ENCODE measurements at regions not wholly inside any gene's neighbourhood (a gene's known extent, or its start where the extent isn't known, plus 50 kb on each side); places are given as distances from the start of the nearest gene placed in this dataset.

DNA sequence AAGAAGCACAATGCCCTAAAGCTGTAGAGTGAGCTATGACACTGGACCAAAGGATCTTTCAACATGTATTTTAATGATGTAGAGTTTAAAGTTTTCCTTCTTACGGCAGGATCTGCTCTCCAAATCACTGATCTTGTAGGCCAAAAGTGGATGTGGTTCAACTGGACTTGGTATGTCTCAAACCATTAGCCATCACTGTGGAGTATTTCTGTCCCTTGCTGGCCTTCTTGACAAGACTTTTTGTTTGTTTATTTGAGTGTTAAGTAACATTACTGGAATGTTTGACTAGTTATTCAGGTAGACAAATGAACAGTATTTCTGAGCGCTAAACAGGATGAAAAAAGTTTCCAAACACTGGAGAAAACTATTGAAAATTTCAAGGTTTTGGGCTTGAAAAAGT is 472.7 kb upstream of the CFAP20DC start:
- WGBS, 4 donors: 82 to 94% (median 86%) methylated on average over 2 of the region's 2 CpGs
- TF ChIP-seq, protein P1, sequence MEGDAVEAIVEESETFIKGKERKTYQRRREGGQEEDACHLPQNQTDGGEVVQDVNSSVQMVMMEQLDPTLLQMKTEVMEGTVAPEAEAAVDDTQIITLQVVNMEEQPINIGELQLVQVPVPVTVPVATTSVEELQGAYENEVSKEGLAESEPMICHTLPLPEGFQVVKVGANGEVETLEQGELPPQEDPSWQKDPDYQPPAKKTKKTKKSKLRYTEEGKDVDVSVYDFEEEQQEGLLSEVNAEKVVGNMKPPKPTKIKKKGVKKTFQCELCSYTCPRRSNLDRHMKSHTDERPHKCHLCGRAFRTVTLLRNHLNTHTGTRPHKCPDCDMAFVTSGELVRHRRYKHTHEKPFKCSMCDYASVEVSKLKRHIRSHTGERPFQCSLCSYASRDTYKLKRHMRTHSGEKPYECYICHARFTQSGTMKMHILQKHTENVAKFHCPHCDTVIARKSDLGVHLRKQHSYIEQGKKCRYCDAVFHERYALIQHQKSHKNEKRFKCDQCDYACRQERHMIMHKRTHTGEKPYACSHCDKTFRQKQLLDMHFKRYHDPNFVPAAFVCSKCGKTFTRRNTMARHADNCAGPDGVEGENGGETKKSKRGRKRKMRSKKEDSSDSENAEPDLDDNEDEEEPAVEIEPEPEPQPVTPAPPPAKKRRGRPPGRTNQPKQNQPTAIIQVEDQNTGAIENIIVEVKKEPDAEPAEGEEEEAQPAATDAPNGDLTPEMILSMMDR (IDR thresholded peaks at IDR 0.05): no peak
- no peak for TF ChIP-seq POLR2A (IDR thresholded peaks at IDR 0.05)
- no peaks in the 10 kb centered on the region for H3K9me3 ChIP-seq (replicated peaks in 1 of 3)
- intact Hi-C loops (cut with DNase I): no loop called here
- DNase-seq: no peak
- no peaks in the 10 kb centered on the region for H3K36me3 ChIP-seq (replicated peaks in 1 of 2)
- no peaks in the 10 kb centered on the region for H3K27me3 ChIP-seq
- no peak overlapping the region for H3K27ac ChIP-seq
- no peaks in the 10 kb centered on the region for H3K4me1 ChIP-seq (replicated peaks in 1 of 2)
- no peak overlapping the region for H3K4me3 ChIP-seq

DNA sequence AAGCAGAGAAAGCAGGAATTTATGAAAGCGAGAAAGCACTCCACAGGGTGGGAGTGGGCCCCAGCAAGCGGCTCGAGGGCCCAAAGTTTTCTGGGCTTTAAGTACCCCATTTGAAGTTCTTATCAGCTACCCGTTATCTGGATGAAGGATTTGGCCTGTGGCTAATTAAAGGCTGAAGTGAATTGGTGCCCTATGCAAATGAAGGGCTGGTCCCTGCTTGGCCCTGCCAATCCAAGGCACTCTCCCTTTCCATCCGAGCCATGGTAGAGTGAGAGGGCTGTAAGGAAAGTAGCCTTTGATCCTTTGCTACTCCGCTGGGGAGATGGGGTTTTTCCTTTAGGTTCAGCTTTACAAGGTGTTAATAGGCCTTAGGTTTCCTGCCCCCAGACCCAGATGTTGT is 469.3 kb upstream of the CFAP20DC start:
- Histone ChIP-seq H3K27ac (no peak overlapping the region), H3K9me3 (replicated peaks in 1 of 3) (no peaks in the 10 kb centered on the region), H3K36me3 (replicated peaks in 1 of 2) (no peaks in the 10 kb centered on the region), H3K4me1 (replicated peaks in 1 of 2) (no peaks in the 10 kb centered on the region), H3K4me3 (no peak overlapping the region), H3K27me3 (no peaks in the 10 kb centered on the region)
- intact Hi-C loops (cut with DNase I): no loop called here
- DNase-seq: no peak
- no peak for TF ChIP-seq POLR2A (IDR thresholded peaks at IDR 0.05)
- TF ChIP-seq, protein P1 (IDR thresholded peaks at IDR 0.05): no peak
- 83 to 91% (median 84%) methylated on average over 6 of the region's 6 CpGs for WGBS, 4 donors

DNA sequence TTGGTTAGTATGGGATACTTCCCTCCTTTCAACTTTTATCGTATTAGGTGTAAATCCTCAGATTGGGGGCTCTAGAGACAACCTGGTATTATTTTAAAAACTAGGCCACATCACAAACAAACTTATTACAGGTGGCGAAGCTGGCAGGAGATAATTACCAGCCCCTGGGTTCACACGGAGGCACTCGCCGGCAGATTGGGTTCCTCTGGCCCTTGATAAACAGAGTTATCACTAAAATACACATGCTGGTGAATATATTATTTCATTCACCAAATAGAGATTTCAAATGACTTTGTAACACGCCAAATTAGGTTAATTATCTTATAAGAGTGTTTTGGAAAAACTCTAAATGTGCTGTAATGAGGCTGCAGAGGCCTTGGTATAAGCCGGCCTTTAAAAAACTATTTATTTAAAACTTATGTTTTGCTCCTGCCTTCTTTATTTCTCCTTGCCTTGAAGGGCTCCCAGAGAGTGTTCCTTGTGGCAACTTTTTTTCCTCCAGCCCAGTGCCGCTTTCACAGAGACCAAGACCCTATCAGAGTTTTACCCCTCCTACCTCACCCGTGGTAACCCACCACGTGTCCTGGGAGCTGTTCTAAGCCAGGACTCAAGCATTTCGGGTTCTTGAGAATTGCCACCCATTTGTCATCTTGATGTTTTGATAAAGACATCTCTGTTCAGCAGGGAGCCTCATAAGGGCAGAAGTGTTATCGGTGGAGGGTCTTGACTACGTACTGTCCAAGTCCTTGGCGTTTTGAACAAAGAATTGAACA is 468.6 kb upstream of the CFAP20DC start:
- no peaks in the 10 kb centered on the region for H3K36me3 ChIP-seq (replicated peaks in 1 of 2)
- H3K27me3 ChIP-seq: no peaks in the 10 kb centered on the region
- H3K4me3 ChIP-seq: no peak overlapping the region
- intact Hi-C loops (cut with DNase I): no loop called here
- 81 to 87% (median 83%) methylated on average over 14 of the region's 14 CpGs for WGBS, 4 donors
- H3K9me3 ChIP-seq (replicated peaks in 1 of 3): no peaks in the 10 kb centered on the region
- H3K27ac ChIP-seq: no peak overlapping the region
- TF ChIP-seq, protein P1 (IDR thresholded peaks at IDR 0.05): no peak
- no peak for TF ChIP-seq POLR2A (IDR thresholded peaks at IDR 0.05)
- no peak for DNase-seq
- no peaks in the 10 kb centered on the region for H3K4me1 ChIP-seq (replicated peaks in 1 of 2)

DNA sequence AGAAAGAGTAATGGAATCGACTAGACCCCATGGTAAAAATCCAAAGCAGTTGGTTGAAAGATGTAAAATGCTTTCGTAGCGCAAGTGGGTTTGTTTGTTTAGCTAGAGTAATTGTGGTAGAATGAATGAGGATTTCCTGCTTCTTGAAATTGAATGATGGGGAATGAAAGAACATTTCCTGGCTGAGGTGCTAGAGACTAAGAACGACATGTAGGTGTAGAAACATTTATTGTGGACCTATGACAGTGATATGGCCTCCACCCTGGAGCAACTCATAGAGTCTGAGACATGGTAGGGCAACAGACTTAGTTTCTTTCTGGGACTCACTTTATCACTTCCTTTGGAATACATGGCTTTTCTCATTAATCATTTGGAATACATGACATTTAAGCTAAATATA is 467.6 kb upstream of the CFAP20DC start:
- intact Hi-C loops (cut with DNase I): no loop called here
- WGBS, 4 donors: 66 to 72% (median 68%) methylated on average over 4 of the region's 4 CpGs
- H3K36me3 ChIP-seq (replicated peaks in 1 of 2): no peaks in the 10 kb centered on the region
- no peaks in the 10 kb centered on the region for H3K27me3 ChIP-seq
- H3K9me3 ChIP-seq (replicated peaks in 1 of 3): no peaks in the 10 kb centered on the region
- no peak overlapping the region for H3K4me3 ChIP-seq
- no peaks in the 10 kb centered on the region for H3K4me1 ChIP-seq (replicated peaks in 1 of 2)
- H3K27ac ChIP-seq: no peak overlapping the region
- no peak for DNase-seq
- no peak for TF ChIP-seq POLR2A (IDR thresholded peaks at IDR 0.05)
- TF ChIP-seq, protein P1 (IDR thresholded peaks at IDR 0.05): no peak
